SU-DHL-6 (cell line): ENCODE measurements at regions not wholly inside any gene's neighbourhood (a gene's known extent, or its start where the extent isn't known, plus 50 kb on each side); places are given as distances from the start of the nearest gene placed in this dataset.

Experiments
- EZH2phosphoT487 ChIP-seq: fragments of 200-600 bp; sonication (generic), shearing (Covaris generic); conservative IDR thresholded peaks from 2 replicates; pipeline ENCODE4 v1.6.1; 2018; ENCODE audit warnings: mild to moderate bottlenecking, antibody characterized with exemption, low read length, moderate library complexity, mixed read lengths
- TF ChIP-seq, protein P1 (sequence below): fragments of 200-600 bp; sonication (generic); IDR thresholded peaks from one replicate; pipeline ENCODE4 v1.5.1; 2017; ENCODE audit warnings: antibody characterized with exemption, mild to moderate bottlenecking, low read length, moderate library complexity; ENCODE audit not compliant: insufficient read depth, poor library complexity, severe bottlenecking

DNA sequence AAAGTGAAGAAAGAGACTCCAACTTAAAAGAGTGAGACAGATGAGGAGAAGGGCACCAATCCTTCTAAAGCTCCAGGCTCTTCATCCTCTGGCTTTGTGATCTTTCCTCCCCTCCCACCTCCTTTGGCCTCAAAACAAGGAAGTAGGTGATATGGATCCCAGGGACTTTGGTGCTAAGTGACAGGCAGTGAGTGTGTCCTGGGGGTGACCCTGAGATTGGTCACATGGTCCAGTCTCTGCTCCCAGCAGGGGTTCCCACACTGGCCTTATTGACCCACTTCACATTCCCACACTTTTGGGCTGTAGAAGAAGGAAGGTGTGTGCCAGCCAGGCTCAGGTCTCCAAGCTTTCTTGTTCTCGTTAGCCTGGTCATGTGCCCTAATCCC lies 401.2 kb upstream of the PROX1 start:
- TF ChIP-seq, protein P1, sequence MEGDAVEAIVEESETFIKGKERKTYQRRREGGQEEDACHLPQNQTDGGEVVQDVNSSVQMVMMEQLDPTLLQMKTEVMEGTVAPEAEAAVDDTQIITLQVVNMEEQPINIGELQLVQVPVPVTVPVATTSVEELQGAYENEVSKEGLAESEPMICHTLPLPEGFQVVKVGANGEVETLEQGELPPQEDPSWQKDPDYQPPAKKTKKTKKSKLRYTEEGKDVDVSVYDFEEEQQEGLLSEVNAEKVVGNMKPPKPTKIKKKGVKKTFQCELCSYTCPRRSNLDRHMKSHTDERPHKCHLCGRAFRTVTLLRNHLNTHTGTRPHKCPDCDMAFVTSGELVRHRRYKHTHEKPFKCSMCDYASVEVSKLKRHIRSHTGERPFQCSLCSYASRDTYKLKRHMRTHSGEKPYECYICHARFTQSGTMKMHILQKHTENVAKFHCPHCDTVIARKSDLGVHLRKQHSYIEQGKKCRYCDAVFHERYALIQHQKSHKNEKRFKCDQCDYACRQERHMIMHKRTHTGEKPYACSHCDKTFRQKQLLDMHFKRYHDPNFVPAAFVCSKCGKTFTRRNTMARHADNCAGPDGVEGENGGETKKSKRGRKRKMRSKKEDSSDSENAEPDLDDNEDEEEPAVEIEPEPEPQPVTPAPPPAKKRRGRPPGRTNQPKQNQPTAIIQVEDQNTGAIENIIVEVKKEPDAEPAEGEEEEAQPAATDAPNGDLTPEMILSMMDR: no peak
- no peak for TF ChIP-seq EZH2phosphoT487
